Loucy (cell line): ENCODE measurements at regions not wholly inside any gene's neighbourhood (a gene's known extent, or its start where the extent isn't known, plus 50 kb on each side); places are given as distances from the start of the nearest gene placed in this dataset.

Source experiments
- H2AFZ ChIP-seq: fragments of 200-600 bp; sonication (generic); 2 replicates; pipeline ENCODE4 v1.6.0; 2016; ENCODE audit warnings: antibody characterized with exemption, mild to moderate bottlenecking, low read length, moderate library complexity
- H3F3A ChIP-seq: fragments of 200-600 bp; 2 replicates; pipeline ENCODE4 v1.6.0; 2016; ENCODE audit warnings: antibody characterized with exemption, low read depth, mild to moderate bottlenecking
- H3K27me3 ChIP-seq: fragments of 200-600 bp; sonication (generic); 2 replicates; pipeline ENCODE4 v1.6.1; 2014; ENCODE audit warnings: low read length, mild to moderate bottlenecking; ENCODE audit not compliant: insufficient read depth, poor library complexity, severe bottlenecking
- H3K36me3 ChIP-seq: fragments of 200-600 bp; sonication (generic); 2 replicates; pipeline ENCODE4 v1.6.1; 2016; ENCODE audit warnings: low read length; ENCODE audit not compliant: insufficient read depth
- H3K4me1 ChIP-seq: fragments of 200-600 bp; sonication (generic); 2 replicates; pipeline ENCODE4 v1.5.1; 2014; ENCODE audit warnings: low read length, mild to moderate bottlenecking; ENCODE audit not compliant: insufficient read depth, poor library complexity, severe bottlenecking
- H3K4me2 ChIP-seq: fragments of 200-600 bp; sonication (generic); 2 replicates; pipeline ENCODE4 v1.6.0; 2014; ENCODE audit warnings: antibody characterized with exemption, low read length, low read depth, mild to moderate bottlenecking; ENCODE audit not compliant: poor library complexity, severe bottlenecking
- H3K4me3 ChIP-seq: fragments of 200-600 bp; sonication (generic); 2 replicates; pipeline ENCODE4 v1.5.1; 2014; ENCODE audit warnings: low read length, mild to moderate bottlenecking, mixed read lengths; ENCODE audit not compliant: poor library complexity, severe bottlenecking
- H3K79me2 ChIP-seq: fragments of 200-600 bp; sonication (generic); 2 replicates; pipeline ENCODE4 v1.6.1; 2014; ENCODE audit warnings: low read length; ENCODE audit not compliant: insufficient read depth
- H3K9ac ChIP-seq: fragments of 200-600 bp; sonication (generic); 2 replicates; pipeline ENCODE4 v1.6.0; 2014; ENCODE audit warnings: mild to moderate bottlenecking, low read depth, low read length, moderate library complexity; ENCODE audit not compliant: poor library complexity, severe bottlenecking
- H3K9me2 ChIP-seq: fragments of 200-600 bp; sonication (generic); replicated peaks from 2 replicates; pipeline ENCODE4 v1.6.1; 2016; ENCODE audit warnings: low read depth, low read length, mixed read lengths
- H3K9me3 ChIP-seq: fragments of 200-600 bp; sonication (generic); 2 replicates; pipeline ENCODE4 v1.6.1; 2014; ENCODE audit warnings: mild to moderate bottlenecking, antibody characterized with exemption, low read length, low read depth; ENCODE audit not compliant: insufficient read depth
- H4K20me1 ChIP-seq: fragments of 200-600 bp; sonication (generic); 2 replicates; pipeline ENCODE4 v1.6.0; 2014; ENCODE audit warnings: antibody characterized with exemption, low read length, mild to moderate bottlenecking; ENCODE audit not compliant: insufficient read depth, poor library complexity, severe bottlenecking
- CTCF ChIP-seq: fragments of 200-600 bp; sonication (generic); conservative IDR thresholded peaks from 2 replicates; pipeline ENCODE4 v1.5.1; 2014; ENCODE audit warnings: mild to moderate bottlenecking, antibody characterized with exemption, low read length
- EZH2phosphoT487 ChIP-seq: fragments of 200-600 bp; IDR thresholded peaks from 2 replicates; pipeline ENCODE4 v1.6.1; 2018; ENCODE audit warnings: antibody characterized with exemption, mild to moderate bottlenecking, moderate library complexity, borderline replicate concordance

- no peaks in the 10 kb centered on the region for H4K20me1 ChIP-seq
- H3K9ac ChIP-seq: no peak overlapping the region
- H3K4me3 ChIP-seq: no peak overlapping the region
- no peak overlapping the region for H3K4me2 ChIP-seq
- H3F3A ChIP-seq: no peaks in the 10 kb centered on the region
- no peaks in the 10 kb centered on the region for H3K9me2 ChIP-seq
- no peaks in the 10 kb centered on the region for H3K4me1 ChIP-seq
- H3K27me3 ChIP-seq: no peaks in the 10 kb centered on the region
- H2AFZ ChIP-seq: no peak overlapping the region
- no peaks in the 10 kb centered on the region for H3K9me3 ChIP-seq
- no peak for TF ChIP-seq EZH2phosphoT487
- TF ChIP-seq CTCF: no peak
- no peaks in the 10 kb centered on the region for H3K36me3 ChIP-seq
- no peaks in the 10 kb centered on the region for H3K79me2 ChIP-seq
These were observed 356.4 kb downstream of the TDRD15 start for GRCh38 chr2:21480162-21480561.

GRCh38 chr2:21484643-21485042 lies 360.9 kb downstream of the TDRD15 start:
- Histone ChIP-seq H3K4me1 (no peaks in the 10 kb centered on the region), H3K9ac (no peak overlapping the region), H3F3A (no peaks in the 10 kb centered on the region), H3K9me3 (no peaks in the 10 kb centered on the region), H3K4me2 (no peak overlapping the region), H2AFZ (no peak overlapping the region), H3K4me3 (no peak overlapping the region), H3K79me2 (no peaks in the 10 kb centered on the region), H3K27me3 (no peaks in the 10 kb centered on the region), H3K9me2 (no peaks in the 10 kb centered on the region), H3K36me3 (no peaks in the 10 kb centered on the region), H4K20me1 (no peaks in the 10 kb centered on the region)
- TF ChIP-seq CTCF (no peak), EZH2phosphoT487 (no peak)

- no peaks in the 10 kb centered on the region for H4K20me1 ChIP-seq
- no peaks in the 10 kb centered on the region for H3K4me1 ChIP-seq
- no peaks in the 10 kb centered on the region for H3K27me3 ChIP-seq
- no peaks in the 10 kb centered on the region for H3K79me2 ChIP-seq
- H3K9me2 ChIP-seq: no peaks in the 10 kb centered on the region
- no peak overlapping the region for H3K4me2 ChIP-seq
- no peaks in the 10 kb centered on the region for H3K36me3 ChIP-seq
- H2AFZ ChIP-seq: no peak overlapping the region
- TF ChIP-seq CTCF: no peak
- TF ChIP-seq EZH2phosphoT487: no peak
- H3K9me3 ChIP-seq: no peaks in the 10 kb centered on the region
- no peaks in the 10 kb centered on the region for H3F3A ChIP-seq
- H3K4me3 ChIP-seq: no peak overlapping the region
- no peak overlapping the region for H3K9ac ChIP-seq
These were observed 362.7 kb downstream of the TDRD15 start for GRCh38 chr2:21486445-21486844.
